Fibroblast of skin of left biceps (primary cell): ENCODE measurements at regions not wholly inside any gene's neighbourhood (a gene's known extent, or its start where the extent isn't known, plus 50 kb on each side); places are given as distances from the start of the nearest gene placed in this dataset.
"Not testable (repeated sequence)": the region's sequence is repeated elsewhere in the genome, so short reads cannot be mapped to it uniquely, and the experiment has no call there.

ENCODE experiments used
- DNase-seq, 2 experiments: peaks; one replicate each; pipeline ENCODE4 v3.0.0-alpha.2; 2013; ENCODE audit warnings: low read depth in 2 of 2

- no peak for DNase-seq
These were observed 64.7 kb downstream of the KLF15 start for GRCh38 chr3:126292318-126293070.

- no peak for DNase-seq
These were observed 65.7 kb downstream of the KLF15 start for GRCh38 chr3:126291537-126291936.

- DNase-seq, result no peak
These were observed 66.1 kb downstream of the KLF15 start for GRCh38 chr3:126291061-126291460.

GRCh38 chr3:126290325-126290724 lies 66.9 kb downstream of the KLF15 start:
- no peak for DNase-seq

GRCh38 chr3:126289096-126289495 lies 68.1 kb downstream of the KLF15 start:
- no peak for DNase-seq

GRCh38 chr3:126288314-126288713 lies 68.9 kb downstream of the KLF15 start:
- no peak for DNase-seq

- no peak for DNase-seq
These were observed 69.5 kb downstream of the KLF15 start for GRCh38 chr3:126287536-126288241.

- no peak for DNase-seq
These were observed 70.1 kb downstream of the KLF15 start for GRCh38 chr3:126287171-126287535.

- DNase-seq, result no peak
These were observed 71.8 kb downstream of the KLF15 start for GRCh38 chr3:126285369-126285768.

GRCh38 chr3:126284258-126284904 lies 72.8 kb downstream of the KLF15 start:
- DNase-seq, result no peak

- not testable (repeated sequence) for DNase-seq
These were observed 73.6 kb downstream of the KLF15 start for GRCh38 chr3:126283651-126284050.

GRCh38 chr3:126279853-126280252 lies 77.4 kb downstream of the KLF15 start:
- no peak for DNase-seq

- no peak for DNase-seq
These were observed 79.4 kb downstream of the KLF15 start for GRCh38 chr3:126277629-126278378.

GRCh38 chr3:126275620-126275904 lies 81.6 kb downstream of the KLF15 start:
- DNase-seq, result no peak

- no peak for DNase-seq
These were observed 82.2 kb downstream of the KLF15 start for GRCh38 chr3:126274735-126275619.

- DNase-seq, result no peak
These were observed 86.9 kb downstream of the KLF15 start for GRCh38 chr3:126270145-126270811.

GRCh38 chr3:126269354-126269753 lies 87.9 kb downstream of the KLF15 start:
- no peak for DNase-seq

GRCh38 chr3:126268866-126269265 lies 88.3 kb downstream of the KLF15 start:
- no peak for DNase-seq

- DNase-seq, result no peak
These were observed 87.7 kb upstream of the ALDH1L1 start for GRCh38 chr3:126267976-126268615.
